ENCODE measurements at regions not wholly inside any gene's neighbourhood (a gene's known extent, or its start where the extent isn't known, plus 50 kb on each side); places are given as distances from the start of the nearest gene placed in this dataset.

DNA sequence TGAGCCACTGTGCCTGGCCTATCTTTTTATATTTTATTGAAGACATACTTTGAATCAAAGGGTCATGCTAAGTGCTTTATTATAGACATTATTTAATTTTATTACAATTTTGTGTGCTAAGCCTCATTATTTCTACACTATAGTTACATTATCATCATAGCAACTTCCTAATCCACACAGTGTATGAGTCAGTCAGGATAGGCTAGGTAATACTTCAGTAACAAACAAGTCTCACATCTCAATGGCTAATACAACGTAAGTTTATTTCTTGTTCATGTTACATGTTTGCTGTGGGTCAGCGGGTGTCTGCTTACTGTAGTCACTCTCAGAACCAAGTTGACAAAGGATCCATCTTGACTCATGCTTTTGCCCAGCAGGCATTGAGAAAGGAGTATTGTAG lies 292.6 kb upstream of the TGFBR2 start (continued):
- TF ChIP-seq, protein P1, sequence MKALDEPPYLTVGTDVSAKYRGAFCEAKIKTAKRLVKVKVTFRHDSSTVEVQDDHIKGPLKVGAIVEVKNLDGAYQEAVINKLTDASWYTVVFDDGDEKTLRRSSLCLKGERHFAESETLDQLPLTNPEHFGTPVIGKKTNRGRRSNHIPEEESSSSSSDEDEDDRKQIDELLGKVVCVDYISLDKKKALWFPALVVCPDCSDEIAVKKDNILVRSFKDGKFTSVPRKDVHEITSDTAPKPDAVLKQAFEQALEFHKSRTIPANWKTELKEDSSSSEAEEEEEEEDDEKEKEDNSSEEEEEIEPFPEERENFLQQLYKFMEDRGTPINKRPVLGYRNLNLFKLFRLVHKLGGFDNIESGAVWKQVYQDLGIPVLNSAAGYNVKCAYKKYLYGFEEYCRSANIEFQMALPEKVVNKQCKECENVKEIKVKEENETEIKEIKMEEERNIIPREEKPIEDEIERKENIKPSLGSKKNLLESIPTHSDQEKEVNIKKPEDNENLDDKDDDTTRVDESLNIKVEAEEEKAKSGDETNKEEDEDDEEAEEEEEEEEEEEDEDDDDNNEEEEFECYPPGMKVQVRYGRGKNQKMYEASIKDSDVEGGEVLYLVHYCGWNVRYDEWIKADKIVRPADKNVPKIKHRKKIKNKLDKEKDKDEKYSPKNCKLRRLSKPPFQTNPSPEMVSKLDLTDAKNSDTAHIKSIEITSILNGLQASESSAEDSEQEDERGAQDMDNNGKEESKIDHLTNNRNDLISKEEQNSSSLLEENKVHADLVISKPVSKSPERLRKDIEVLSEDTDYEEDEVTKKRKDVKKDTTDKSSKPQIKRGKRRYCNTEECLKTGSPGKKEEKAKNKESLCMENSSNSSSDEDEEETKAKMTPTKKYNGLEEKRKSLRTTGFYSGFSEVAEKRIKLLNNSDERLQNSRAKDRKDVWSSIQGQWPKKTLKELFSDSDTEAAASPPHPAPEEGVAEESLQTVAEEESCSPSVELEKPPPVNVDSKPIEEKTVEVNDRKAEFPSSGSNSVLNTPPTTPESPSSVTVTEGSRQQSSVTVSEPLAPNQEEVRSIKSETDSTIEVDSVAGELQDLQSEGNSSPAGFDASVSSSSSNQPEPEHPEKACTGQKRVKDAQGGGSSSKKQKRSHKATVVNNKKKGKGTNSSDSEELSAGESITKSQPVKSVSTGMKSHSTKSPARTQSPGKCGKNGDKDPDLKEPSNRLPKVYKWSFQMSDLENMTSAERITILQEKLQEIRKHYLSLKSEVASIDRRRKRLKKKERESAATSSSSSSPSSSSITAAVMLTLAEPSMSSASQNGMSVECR (CRISPR knock-in tag; IDR thresholded peaks at IDR 0.05; ENCODE audit: borderline replicate concordance) = no peak
- TF ChIP-seq, protein P2, sequence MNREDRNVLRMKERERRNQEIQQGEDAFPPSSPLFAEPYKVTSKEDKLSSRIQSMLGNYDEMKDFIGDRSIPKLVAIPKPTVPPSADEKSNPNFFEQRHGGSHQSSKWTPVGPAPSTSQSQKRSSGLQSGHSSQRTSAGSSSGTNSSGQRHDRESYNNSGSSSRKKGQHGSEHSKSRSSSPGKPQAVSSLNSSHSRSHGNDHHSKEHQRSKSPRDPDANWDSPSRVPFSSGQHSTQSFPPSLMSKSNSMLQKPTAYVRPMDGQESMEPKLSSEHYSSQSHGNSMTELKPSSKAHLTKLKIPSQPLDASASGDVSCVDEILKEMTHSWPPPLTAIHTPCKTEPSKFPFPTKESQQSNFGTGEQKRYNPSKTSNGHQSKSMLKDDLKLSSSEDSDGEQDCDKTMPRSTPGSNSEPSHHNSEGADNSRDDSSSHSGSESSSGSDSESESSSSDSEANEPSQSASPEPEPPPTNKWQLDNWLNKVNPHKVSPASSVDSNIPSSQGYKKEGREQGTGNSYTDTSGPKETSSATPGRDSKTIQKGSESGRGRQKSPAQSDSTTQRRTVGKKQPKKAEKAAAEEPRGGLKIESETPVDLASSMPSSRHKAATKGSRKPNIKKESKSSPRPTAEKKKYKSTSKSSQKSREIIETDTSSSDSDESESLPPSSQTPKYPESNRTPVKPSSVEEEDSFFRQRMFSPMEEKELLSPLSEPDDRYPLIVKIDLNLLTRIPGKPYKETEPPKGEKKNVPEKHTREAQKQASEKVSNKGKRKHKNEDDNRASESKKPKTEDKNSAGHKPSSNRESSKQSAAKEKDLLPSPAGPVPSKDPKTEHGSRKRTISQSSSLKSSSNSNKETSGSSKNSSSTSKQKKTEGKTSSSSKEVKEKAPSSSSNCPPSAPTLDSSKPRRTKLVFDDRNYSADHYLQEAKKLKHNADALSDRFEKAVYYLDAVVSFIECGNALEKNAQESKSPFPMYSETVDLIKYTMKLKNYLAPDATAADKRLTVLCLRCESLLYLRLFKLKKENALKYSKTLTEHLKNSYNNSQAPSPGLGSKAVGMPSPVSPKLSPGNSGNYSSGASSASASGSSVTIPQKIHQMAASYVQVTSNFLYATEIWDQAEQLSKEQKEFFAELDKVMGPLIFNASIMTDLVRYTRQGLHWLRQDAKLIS (CRISPR knock-in tag; IDR thresholded peaks at IDR 0.05; ENCODE audit: borderline replicate concordance) = no peak
- TF ChIP-seq SOX15 (CRISPR knock-in tag; IDR thresholded peaks at IDR 0.05) (no peak), ZNF512 (CRISPR knock-in tag; IDR thresholded peaks at IDR 0.05; ENCODE audit: borderline replicate concordance) (no peak), ESRRA (CRISPR knock-in tag; IDR thresholded peaks at IDR 0.05; ENCODE audit: borderline replicate concordance) (no peak), MYBL2 (CRISPR knock-in tag; IDR thresholded peaks at IDR 0.05) (no peak), GABPB1 (CRISPR knock-in tag; IDR thresholded peaks at IDR 0.05) (no peak), TCF7 (CRISPR knock-in tag; IDR thresholded peaks at IDR 0.05; ENCODE audit: low read depth) (no peak), FOXJ3 (CRISPR knock-in tag; IDR thresholded peaks at IDR 0.05; ENCODE audit: borderline replicate concordance) (no peak), CBFB (CRISPR knock-in tag; IDR thresholded peaks at IDR 0.05; ENCODE audit: low read depth) (no peak), FOXK1 (CRISPR knock-in tag; IDR thresholded peaks at IDR 0.05) (no peak), NR1H2 (CRISPR knock-in tag; IDR thresholded peaks at IDR 0.05) (no peak), ZNF317 (CRISPR knock-in tag; IDR thresholded peaks at IDR 0.05; ENCODE audit: borderline replicate concordance, low read depth) (no peak)

GRCh38 chr3:30314757-30315325 lies 291.6 kb upstream of the TGFBR2 start:
- ATAC-seq (no peak), DNase-seq (ENCODE audit: low spot score) (no peak)
- peaks cover 8% of the 10 kb centered on the region for H3K36me3 Mint-ChIP-seq
- H3K4me3 Mint-ChIP-seq = no peak overlapping the region
- no peaks in the 10 kb centered on the region for H3K27me3 Mint-ChIP-seq (ENCODE audit: low read depth)
- ChIA-PET CTCF (no interaction called here), POLR2A (no interaction called here)
- H3K4me1 Mint-ChIP-seq = peaks cover 3% of the 10 kb centered on the region; the same call in 1 of the 2 replicates
- TF ChIP-seq ZNF232 (CRISPR knock-in tag; IDR thresholded peaks at IDR 0.05) (no peak), TCF7 (CRISPR knock-in tag; IDR thresholded peaks at IDR 0.05; ENCODE audit: low read depth) (no peak), E2F5 (CRISPR knock-in tag; IDR thresholded peaks at IDR 0.05) (no peak), ATF3 (CRISPR knock-in tag; conservative IDR thresholded peaks at IDR 0.05) (no peak), USF1 (CRISPR knock-in tag; IDR thresholded peaks at IDR 0.05) (no peak), TEAD1 (CRISPR knock-in tag; IDR thresholded peaks at IDR 0.05) (no peak)
- TF ChIP-seq, protein P3, sequence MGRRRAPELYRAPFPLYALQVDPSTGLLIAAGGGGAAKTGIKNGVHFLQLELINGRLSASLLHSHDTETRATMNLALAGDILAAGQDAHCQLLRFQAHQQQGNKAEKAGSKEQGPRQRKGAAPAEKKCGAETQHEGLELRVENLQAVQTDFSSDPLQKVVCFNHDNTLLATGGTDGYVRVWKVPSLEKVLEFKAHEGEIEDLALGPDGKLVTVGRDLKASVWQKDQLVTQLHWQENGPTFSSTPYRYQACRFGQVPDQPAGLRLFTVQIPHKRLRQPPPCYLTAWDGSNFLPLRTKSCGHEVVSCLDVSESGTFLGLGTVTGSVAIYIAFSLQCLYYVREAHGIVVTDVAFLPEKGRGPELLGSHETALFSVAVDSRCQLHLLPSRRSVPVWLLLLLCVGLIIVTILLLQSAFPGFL (CRISPR knock-in tag; IDR thresholded peaks at IDR 0.05; ENCODE audit: borderline replicate concordance) = no peak
- TF ChIP-seq, protein P4, sequence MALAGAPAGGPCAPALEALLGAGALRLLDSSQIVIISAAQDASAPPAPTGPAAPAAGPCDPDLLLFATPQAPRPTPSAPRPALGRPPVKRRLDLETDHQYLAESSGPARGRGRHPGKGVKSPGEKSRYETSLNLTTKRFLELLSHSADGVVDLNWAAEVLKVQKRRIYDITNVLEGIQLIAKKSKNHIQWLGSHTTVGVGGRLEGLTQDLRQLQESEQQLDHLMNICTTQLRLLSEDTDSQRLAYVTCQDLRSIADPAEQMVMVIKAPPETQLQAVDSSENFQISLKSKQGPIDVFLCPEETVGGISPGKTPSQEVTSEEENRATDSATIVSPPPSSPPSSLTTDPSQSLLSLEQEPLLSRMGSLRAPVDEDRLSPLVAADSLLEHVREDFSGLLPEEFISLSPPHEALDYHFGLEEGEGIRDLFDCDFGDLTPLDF (CRISPR knock-in tag; IDR thresholded peaks at IDR 0.05) = no peak
- TF ChIP-seq, protein P5, sequence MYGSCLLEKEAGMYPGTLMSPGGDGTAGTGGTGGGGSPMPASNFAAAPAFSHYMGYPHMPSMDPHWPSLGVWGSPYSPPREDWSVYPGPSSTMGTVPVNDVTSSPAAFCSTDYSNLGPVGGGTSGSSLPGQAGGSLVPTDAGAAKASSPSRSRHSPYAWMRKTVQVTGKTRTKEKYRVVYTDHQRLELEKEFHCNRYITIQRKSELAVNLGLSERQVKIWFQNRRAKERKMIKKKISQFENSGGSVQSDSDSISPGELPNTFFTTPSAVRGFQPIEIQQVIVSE (CRISPR knock-in tag; IDR thresholded peaks at IDR 0.05; ENCODE audit: borderline replicate concordance) = no peak
- H3K27ac Mint-ChIP-seq = no peak overlapping the region
- H3K9me3 Mint-ChIP-seq = peaks cover 16% of the 10 kb centered on the region
